ENCODE measurements at regions not wholly inside any gene's neighbourhood (a gene's known extent, or its start where the extent isn't known, plus 50 kb on each side); places are given as distances from the start of the nearest gene placed in this dataset.
A peak's percentile ranks its signal among the peaks of the same experiment; 100 is the strongest.

GRCh38 chr6:146890644-146891434 is 292.1 kb downstream of the ADGB start:
- no peaks in the 10 kb centered on the region for H3K36me3 ChIP-seq (ENCODE audit: low read depth)
- TF ChIP-seq CTCF (IDR thresholded peaks at IDR 0.05; ENCODE audit: poor library complexity, severe bottlenecking): no peak
- no peaks in the 10 kb centered on the region for H3K27me3 ChIP-seq (ENCODE audit: insufficient read depth, poor library complexity, severe bottlenecking)
- no peak overlapping the region for H3K4me3 ChIP-seq (ENCODE audit: severe bottlenecking)
- no peak for DNase-seq (ENCODE audit: low spot score)
- ATAC-seq (ENCODE audit: low read depth): no peak
- H3K27ac ChIP-seq (ENCODE audit: poor library complexity, severe bottlenecking): no peak overlapping the region
- peaks cover 5% of the 10 kb centered on the region for H3K4me1 ChIP-seq (ENCODE audit: insufficient read depth, poor library complexity, severe bottlenecking)
- no peaks in the 10 kb centered on the region for H3K9me3 ChIP-seq (ENCODE audit: severe bottlenecking)

DNA sequence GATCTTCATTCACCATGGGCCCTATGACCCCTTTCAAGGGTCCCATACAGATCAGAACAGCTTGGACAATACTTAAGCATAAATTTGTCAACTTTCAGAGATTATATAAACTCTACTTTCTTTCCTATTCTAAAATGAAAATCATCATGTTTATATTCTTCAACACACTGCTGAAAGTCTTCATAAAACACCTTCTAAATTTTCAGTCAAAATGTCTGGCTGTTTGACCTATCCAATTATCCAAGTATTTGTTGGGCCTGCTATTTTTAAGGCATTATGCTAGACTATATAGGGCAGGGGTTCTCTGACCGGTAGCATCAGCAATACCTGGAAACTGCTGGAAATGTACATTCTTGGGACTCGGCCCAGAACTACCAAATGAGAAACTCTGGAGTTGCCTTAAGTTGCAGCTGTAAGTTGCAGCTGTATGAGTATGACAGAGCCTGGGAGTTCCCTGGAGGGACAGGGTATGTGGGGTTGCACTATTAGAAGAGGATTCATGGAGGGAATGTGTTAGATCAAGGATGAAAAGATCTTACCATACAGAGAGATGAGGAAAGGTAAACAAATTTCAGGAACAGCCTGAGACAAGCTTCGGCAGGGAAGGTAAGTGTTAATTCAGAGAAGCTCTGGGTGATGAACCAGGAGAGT is 293.0 kb downstream of the ADGB start:
- ATAC-seq (ENCODE audit: low read depth) (no peak), DNase-seq (ENCODE audit: low spot score) (no peak)
- Histone ChIP-seq H3K27ac (ENCODE audit: poor library complexity, severe bottlenecking) (no peak overlapping the region), H3K4me1 (ENCODE audit: insufficient read depth, poor library complexity, severe bottlenecking) (peaks cover 5% of the 10 kb centered on the region), H3K27me3 (ENCODE audit: insufficient read depth, poor library complexity, severe bottlenecking) (no peaks in the 10 kb centered on the region), H3K9me3 (ENCODE audit: severe bottlenecking) (no peaks in the 10 kb centered on the region), H3K36me3 (ENCODE audit: low read depth) (no peaks in the 10 kb centered on the region), H3K4me3 (ENCODE audit: severe bottlenecking) (no peak overlapping the region)
- TF ChIP-seq CTCF (IDR thresholded peaks at IDR 0.05; ENCODE audit: poor library complexity, severe bottlenecking): no peak

DNA sequence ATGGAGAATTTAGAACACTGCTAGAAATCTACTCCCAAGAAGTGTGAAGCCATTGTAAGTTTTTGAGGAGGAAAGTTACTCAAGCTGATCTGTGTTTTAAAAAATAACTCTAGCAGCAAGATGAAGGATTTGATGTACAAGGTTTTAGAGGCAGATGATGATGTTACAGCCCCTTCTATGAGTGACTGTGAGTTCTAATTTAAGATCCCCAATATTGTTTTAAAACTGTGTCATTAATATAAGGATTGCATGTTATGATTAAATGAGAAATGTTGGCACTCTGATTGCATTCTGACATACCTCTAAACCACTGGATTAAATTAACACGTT is 293.5 kb downstream of the ADGB start:
- H3K4me3 ChIP-seq (ENCODE audit: severe bottlenecking): no peak overlapping the region
- no peaks in the 10 kb centered on the region for H3K27me3 ChIP-seq (ENCODE audit: insufficient read depth, poor library complexity, severe bottlenecking)
- ATAC-seq (ENCODE audit: low read depth): no peak
- H3K9me3 ChIP-seq (ENCODE audit: severe bottlenecking): no peaks in the 10 kb centered on the region
- peaks cover 5% of the 10 kb centered on the region for H3K4me1 ChIP-seq (ENCODE audit: insufficient read depth, poor library complexity, severe bottlenecking)
- no peak overlapping the region for H3K27ac ChIP-seq (ENCODE audit: poor library complexity, severe bottlenecking)
- no peak for TF ChIP-seq CTCF (IDR thresholded peaks at IDR 0.05; ENCODE audit: poor library complexity, severe bottlenecking)
- no peak for DNase-seq (ENCODE audit: low spot score)
- H3K36me3 ChIP-seq (ENCODE audit: low read depth): no peaks in the 10 kb centered on the region

DNA sequence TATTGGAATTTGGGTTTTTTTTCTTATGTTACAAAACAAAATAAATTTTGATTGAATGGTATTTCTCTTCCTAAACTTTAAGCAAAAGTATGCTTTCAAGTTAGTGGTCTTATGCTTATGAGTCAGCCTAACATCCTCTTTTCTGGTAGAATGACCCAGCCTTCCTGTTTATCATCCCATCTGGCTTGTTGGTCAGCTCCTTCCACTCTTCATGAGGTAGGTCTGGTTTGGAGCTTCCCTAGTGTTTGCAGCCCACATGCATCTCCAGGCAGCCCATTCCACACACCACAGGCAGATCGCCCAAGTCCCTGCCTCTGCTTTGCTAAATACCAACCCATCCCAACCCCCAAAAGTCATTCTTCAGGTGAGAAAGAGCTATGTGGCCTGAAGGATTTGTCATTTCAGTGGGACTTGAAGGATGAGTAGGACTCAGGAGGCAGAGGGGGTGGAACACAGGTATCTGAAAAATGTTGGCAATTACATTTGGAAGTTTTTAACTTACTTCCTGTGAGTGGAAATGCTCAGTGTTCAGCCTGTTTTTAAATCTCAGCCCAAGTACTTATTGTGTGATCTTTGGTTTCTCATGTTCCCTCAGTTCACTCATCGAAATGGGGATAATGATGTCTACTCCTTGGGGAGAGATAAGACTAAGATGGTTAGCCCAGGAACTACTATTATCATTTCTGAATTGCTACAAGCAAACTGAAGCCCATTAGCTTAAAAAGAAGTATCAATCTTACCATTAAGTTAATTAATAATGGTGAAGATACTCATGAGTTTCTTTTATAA is 294.0 kb downstream of the ADGB start:
- TF ChIP-seq CTCF (IDR thresholded peaks at IDR 0.05; ENCODE audit: poor library complexity, severe bottlenecking): no peak
- Histone ChIP-seq H3K27me3 (ENCODE audit: insufficient read depth, poor library complexity, severe bottlenecking) (no peaks in the 10 kb centered on the region), H3K4me3 (ENCODE audit: severe bottlenecking) (no peak overlapping the region), H3K4me1 (ENCODE audit: insufficient read depth, poor library complexity, severe bottlenecking) (peaks cover 5% of the 10 kb centered on the region), H3K27ac (ENCODE audit: poor library complexity, severe bottlenecking) (no peak overlapping the region), H3K36me3 (ENCODE audit: low read depth) (no peaks in the 10 kb centered on the region), H3K9me3 (ENCODE audit: severe bottlenecking) (no peaks in the 10 kb centered on the region)
- DNase-seq (ENCODE audit: low spot score): no peak
- peak; percentile 49; the same call in 2 of the 3 replicates for ATAC-seq (ENCODE audit: low read depth)

All from RWPE2 (cell line).